ENCODE measurements at regions not wholly inside any gene's neighbourhood (a gene's known extent, or its start where the extent isn't known, plus 50 kb on each side); places are given as distances from the start of the nearest gene placed in this dataset.

DNA sequence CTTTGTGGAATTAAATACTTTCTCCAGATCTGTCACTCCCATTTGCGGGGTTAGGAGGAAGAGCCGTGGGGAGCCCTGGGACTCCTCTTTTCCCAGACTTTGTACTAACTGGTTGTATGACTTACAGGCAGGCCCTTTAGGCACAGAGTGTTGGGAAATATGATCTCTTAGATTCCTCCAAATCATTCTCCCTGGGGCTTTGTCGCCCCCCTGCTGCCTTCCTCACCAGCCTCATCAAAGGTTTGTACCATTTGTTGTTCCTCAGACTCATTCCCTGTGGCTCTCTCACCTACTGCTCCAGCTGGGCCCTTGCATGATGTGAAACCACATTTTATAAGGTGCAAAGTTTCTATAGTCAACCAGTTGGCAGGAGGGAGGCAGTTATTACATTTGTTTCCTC, 56.4 kb downstream of the CRYGS start:
- DNase-seq (ENCODE audit: low read depth) = no peak
- Histone ChIP-seq H3K36me3 (ENCODE audit: control insufficient read depth, insufficient read depth, low read length) (no peaks in the 10 kb centered on the region), H3K4me3 (ENCODE audit: low read depth, low read length) (no peak overlapping the region), H3K27me3 (ENCODE audit: control insufficient read depth, insufficient read depth, low read length) (no peaks in the 10 kb centered on the region; the same call in 1 of the 2 replicates)
- TF ChIP-seq, protein P1, sequence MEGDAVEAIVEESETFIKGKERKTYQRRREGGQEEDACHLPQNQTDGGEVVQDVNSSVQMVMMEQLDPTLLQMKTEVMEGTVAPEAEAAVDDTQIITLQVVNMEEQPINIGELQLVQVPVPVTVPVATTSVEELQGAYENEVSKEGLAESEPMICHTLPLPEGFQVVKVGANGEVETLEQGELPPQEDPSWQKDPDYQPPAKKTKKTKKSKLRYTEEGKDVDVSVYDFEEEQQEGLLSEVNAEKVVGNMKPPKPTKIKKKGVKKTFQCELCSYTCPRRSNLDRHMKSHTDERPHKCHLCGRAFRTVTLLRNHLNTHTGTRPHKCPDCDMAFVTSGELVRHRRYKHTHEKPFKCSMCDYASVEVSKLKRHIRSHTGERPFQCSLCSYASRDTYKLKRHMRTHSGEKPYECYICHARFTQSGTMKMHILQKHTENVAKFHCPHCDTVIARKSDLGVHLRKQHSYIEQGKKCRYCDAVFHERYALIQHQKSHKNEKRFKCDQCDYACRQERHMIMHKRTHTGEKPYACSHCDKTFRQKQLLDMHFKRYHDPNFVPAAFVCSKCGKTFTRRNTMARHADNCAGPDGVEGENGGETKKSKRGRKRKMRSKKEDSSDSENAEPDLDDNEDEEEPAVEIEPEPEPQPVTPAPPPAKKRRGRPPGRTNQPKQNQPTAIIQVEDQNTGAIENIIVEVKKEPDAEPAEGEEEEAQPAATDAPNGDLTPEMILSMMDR (IDR thresholded peaks at IDR 0.05; ENCODE audit: insufficient read depth, low read depth, low read length) = no peak
- CTCF ChIA-PET = interaction anchor here (0.9 kb wide), 1 partner anchor 17 kb away, joined by 3 read pairs; no protein-coding TSS in a partner anchor
- POLR2A ChIA-PET = no interaction called here

DNA sequence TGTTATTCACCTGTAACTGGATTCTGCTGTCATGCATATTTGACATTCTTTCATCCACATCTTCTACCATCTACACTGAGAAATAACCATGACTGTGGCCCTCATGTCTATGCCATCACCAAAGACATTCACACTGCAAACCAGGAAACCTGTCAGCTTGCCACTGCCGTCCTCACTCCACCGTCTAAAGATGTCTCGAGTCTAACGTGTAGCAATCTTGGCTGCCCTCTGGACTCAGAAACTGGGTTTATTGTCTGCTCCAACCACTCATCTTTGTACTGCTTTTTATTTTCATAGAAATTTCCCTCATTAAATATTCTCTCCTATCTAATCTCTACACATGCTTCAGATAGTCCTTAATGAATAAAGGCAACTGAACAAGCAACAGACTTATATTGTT, 57.1 kb downstream of the CRYGS start:
- H3K36me3 ChIP-seq (ENCODE audit: control insufficient read depth, insufficient read depth, low read length) = no peaks in the 10 kb centered on the region
- H3K4me3 ChIP-seq (ENCODE audit: low read depth, low read length) = no peak overlapping the region
- no peaks in the 10 kb centered on the region for H3K27me3 ChIP-seq (ENCODE audit: control insufficient read depth, insufficient read depth, low read length)
- no peak for DNase-seq (ENCODE audit: low read depth)
- TF ChIP-seq, protein P1 (IDR thresholded peaks at IDR 0.05; ENCODE audit: insufficient read depth, low read depth, low read length) = no peak
- POLR2A ChIA-PET = no interaction called here
- CTCF ChIA-PET = interaction anchor here (0.7 to 0.9 kb wide), 2 partner anchors 16 to 227 kb away, joined by 3 read pairs; no protein-coding TSS in a partner anchor

DNA sequence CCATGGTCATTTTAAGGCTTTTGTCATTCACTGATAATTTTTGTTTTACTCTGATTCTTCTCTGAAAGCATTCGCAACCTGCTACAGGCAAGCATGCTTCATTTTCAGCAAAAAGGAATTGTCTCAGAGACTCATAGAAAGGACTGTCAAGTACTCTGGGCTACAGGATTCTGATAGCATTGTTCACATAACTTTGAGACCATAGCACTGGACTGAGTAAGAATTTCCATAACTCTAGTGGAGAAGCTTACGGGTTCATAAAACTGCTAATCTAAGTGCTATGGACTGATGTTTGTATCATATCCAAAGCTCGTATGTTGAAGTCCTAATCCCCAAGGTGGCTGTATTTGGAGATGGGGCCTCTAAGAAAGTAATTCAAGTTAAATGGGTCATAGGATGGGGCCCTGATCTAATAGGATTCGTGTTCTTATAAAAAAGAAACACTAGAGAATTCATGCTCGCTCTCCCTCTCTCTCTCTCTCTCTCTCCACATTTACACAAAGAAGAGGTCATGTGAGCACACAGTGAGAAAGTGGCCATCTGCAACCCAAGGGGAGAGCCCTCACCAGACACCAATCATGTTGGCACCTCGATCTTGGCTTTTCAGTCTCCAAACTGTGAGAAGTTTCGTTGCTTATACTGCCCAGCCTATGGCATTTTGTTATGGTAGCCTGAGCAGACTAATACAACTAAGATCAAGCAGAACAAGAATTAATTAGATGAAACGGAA, 60.4 kb downstream of the CRYGS start:
- ChIA-PET POLR2A (no interaction called here), CTCF (no interaction called here)
- DNase-seq (ENCODE audit: low read depth) = no peak
- no peak overlapping the region for H3K4me3 ChIP-seq (ENCODE audit: low read depth, low read length)
- TF ChIP-seq, protein P1 (IDR thresholded peaks at IDR 0.05; ENCODE audit: insufficient read depth, low read depth, low read length) = no peak
- H3K27me3 ChIP-seq (ENCODE audit: control insufficient read depth, insufficient read depth, low read length) = no peaks in the 10 kb centered on the region
- H3K36me3 ChIP-seq (ENCODE audit: control insufficient read depth, insufficient read depth, low read length) = no peaks in the 10 kb centered on the region

DNA sequence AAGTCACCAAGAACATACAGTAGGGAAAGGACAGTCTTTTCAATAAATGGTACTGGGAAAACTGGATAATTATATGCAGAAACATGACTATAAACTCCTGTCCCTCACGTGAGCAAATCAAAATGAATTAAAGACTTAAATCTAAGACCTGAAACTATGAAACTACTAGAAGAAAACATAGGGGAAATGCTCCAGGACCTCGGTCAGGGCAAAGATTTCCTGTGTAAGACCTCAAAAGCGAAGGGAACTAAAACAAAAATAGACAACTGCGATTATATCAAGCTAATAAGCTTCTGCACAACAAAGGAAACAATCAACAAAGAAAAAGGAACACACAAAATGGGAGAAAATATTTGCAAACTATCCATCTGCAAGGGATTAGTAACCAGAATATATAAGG, 62.7 kb downstream of the CRYGS start:
- Histone ChIP-seq H3K4me3 (ENCODE audit: low read depth, low read length) (no peak overlapping the region), H3K36me3 (ENCODE audit: control insufficient read depth, insufficient read depth, low read length) (no peaks in the 10 kb centered on the region), H3K27me3 (ENCODE audit: control insufficient read depth, insufficient read depth, low read length) (no peaks in the 10 kb centered on the region)
- TF ChIP-seq, protein P1 (IDR thresholded peaks at IDR 0.05; ENCODE audit: insufficient read depth, low read depth, low read length) = no peak
- CTCF ChIA-PET = no interaction called here
- POLR2A ChIA-PET = no interaction called here
- no peak for DNase-seq (ENCODE audit: low read depth)

DNA sequence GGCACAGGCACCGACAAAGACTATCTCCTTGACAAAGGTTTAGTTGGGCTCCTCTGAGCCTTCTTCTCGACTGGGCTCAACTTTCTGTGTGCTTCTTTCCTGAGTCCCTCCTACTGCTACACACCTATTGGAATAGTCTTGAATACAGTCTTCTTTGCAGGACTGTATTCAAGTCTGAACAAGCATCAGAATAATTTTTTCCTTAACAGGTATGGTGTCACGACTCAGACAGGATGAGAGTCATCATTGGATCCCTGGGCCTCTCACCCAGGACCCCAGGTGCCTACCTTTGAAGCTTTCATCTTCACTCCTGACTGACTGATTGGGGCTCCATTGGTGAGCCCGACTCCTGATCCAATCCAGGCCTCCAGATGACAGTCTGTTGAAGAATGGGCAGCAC, 66.3 kb downstream of the CRYGS start:
- POLR2A ChIA-PET = no interaction called here
- DNase-seq (ENCODE audit: low read depth) = no peak
- TF ChIP-seq, protein P1 (IDR thresholded peaks at IDR 0.05; ENCODE audit: insufficient read depth, low read depth, low read length) = no peak

More for the DNA sequence above, 66.3 kb downstream of the CRYGS start:
- no peak overlapping the region for H3K4me3 ChIP-seq (ENCODE audit: low read depth, low read length)
- CTCF ChIA-PET = interaction anchor here (0.9 to 1.6 kb wide), 2 partner anchors 12 to 218 kb away, joined by 3 to 4 read pairs; no protein-coding TSS in a partner anchor
- H3K27me3 ChIP-seq (ENCODE audit: control insufficient read depth, insufficient read depth, low read length) = no peaks in the 10 kb centered on the region
- H3K36me3 ChIP-seq (ENCODE audit: control insufficient read depth, insufficient read depth, low read length) = no peaks in the 10 kb centered on the region

All from BJ (cell line).